C4-2B (cell line): ENCODE measurements at regions not wholly inside any gene's neighbourhood (a gene's known extent, or its start where the extent isn't known, plus 50 kb on each side); places are given as distances from the start of the nearest gene placed in this dataset.

Experiments
- ZFX ChIP-seq: fragments of 450-650 bp; IDR thresholded peaks from 2 replicates; pipeline ENCODE4 v1.6.1; 2017
- TF ChIP-seq, protein P1 (sequence below): fragments of 450-650 bp; conservative IDR thresholded peaks from 2 replicates; pipeline ENCODE4 v1.5.1; 2017; ENCODE audit warnings: mild to moderate bottlenecking

DNA sequence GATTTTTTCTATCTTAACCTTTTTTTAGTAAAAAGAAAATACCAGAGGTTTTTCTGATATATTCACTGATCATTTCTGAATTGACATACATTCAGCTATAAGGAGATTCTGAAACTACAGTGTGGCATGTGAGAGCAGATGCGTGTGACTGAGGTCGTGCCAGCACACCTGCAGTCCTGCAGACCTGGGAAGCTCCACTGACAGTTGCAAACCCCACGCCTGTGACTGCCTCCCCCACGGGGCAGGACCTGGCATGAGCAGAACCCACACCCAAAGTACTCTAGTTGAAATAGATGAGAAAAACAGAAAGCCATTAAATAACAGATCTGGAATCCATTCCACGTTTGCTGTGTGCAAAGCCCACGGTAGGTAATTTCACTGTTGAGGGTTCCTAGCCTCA, 80.7 kb downstream of the TEX29 start:
- TF ChIP-seq, protein P1, sequence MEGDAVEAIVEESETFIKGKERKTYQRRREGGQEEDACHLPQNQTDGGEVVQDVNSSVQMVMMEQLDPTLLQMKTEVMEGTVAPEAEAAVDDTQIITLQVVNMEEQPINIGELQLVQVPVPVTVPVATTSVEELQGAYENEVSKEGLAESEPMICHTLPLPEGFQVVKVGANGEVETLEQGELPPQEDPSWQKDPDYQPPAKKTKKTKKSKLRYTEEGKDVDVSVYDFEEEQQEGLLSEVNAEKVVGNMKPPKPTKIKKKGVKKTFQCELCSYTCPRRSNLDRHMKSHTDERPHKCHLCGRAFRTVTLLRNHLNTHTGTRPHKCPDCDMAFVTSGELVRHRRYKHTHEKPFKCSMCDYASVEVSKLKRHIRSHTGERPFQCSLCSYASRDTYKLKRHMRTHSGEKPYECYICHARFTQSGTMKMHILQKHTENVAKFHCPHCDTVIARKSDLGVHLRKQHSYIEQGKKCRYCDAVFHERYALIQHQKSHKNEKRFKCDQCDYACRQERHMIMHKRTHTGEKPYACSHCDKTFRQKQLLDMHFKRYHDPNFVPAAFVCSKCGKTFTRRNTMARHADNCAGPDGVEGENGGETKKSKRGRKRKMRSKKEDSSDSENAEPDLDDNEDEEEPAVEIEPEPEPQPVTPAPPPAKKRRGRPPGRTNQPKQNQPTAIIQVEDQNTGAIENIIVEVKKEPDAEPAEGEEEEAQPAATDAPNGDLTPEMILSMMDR = no peak
- TF ChIP-seq ZFX = no peak
